ENCODE measurements at regions not wholly inside any gene's neighbourhood (a gene's known extent, or its start where the extent isn't known, plus 50 kb on each side); places are given as distances from the start of the nearest gene placed in this dataset.

DNA sequence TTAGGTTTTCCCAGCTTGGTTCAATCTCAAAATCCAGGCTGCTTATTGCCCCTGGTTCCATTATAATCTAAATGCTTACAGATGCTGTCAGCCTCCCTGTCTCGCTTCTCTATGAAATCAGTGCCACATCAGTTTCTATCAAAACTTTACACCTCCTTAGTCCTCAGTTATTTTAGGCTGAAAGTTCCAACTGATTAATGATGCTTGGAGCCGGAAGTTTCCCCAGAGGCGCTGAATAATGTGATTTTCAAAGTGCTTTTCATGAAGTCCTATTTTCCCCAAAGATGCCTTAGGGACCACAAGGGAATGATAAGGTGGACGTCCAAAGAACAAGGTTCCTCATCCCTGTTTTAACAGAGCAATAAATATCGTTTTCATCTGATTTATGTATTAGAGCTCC, 262.4 kb upstream of the RMST start:
- H3K27me3 ChIP-seq (ENCODE audit: insufficient read depth, insufficient read length) = no peaks in the 10 kb centered on the region
- H3K9me3 ChIP-seq (ENCODE audit: insufficient read depth, low read length) = peaks cover 39% of the 10 kb centered on the region; the same call in 1 of the 2 replicates
- no peak overlapping the region for H3K9ac ChIP-seq (ENCODE audit: insufficient read length, low read depth)
- no peaks in the 10 kb centered on the region for H3K36me3 ChIP-seq (ENCODE audit: insufficient read depth, insufficient read length, low read length)
- no peak for DNase-seq (ENCODE audit: low read depth, low spot score)
- no peaks in the 10 kb centered on the region for H3K4me1 ChIP-seq (ENCODE audit: insufficient read depth, insufficient read length)
- TF ChIP-seq SUZ12 (IDR thresholded peaks at IDR 0.05; ENCODE audit: extremely low read depth, insufficient read depth, insufficient read length) = no peak
- no peak for TF ChIP-seq ZNF274 (IDR thresholded peaks at IDR 0.05; ENCODE audit: low read depth, low read length)
- no peak for TF ChIP-seq YY1 (IDR thresholded peaks at IDR 0.05; ENCODE audit: insufficient read depth, insufficient read length)
- no peak overlapping the region for H3K4me3 ChIP-seq (ENCODE audit: insufficient read length, low read depth)

GRCh38 chr12:97203408-97203807, 259.2 kb upstream of the RMST start:
- Histone ChIP-seq H3K4me1 (ENCODE audit: insufficient read depth, insufficient read length) (no peaks in the 10 kb centered on the region), H3K4me3 (ENCODE audit: insufficient read length, low read depth) (no peak overlapping the region), H3K9me3 (ENCODE audit: insufficient read depth, low read length) (peaks cover 22% of the 10 kb centered on the region; the same call in 1 of the 2 replicates), H3K36me3 (ENCODE audit: insufficient read depth, insufficient read length, low read length) (no peaks in the 10 kb centered on the region), H3K27me3 (ENCODE audit: insufficient read depth, insufficient read length) (no peaks in the 10 kb centered on the region), H3K9ac (ENCODE audit: insufficient read length, low read depth) (no peak overlapping the region)
- no peak for DNase-seq (ENCODE audit: low read depth, low spot score)
- TF ChIP-seq YY1 (IDR thresholded peaks at IDR 0.05; ENCODE audit: insufficient read depth, insufficient read length) (no peak), SUZ12 (IDR thresholded peaks at IDR 0.05; ENCODE audit: extremely low read depth, insufficient read depth, insufficient read length) (no peak), ZNF274 (IDR thresholded peaks at IDR 0.05; ENCODE audit: low read depth, low read length) (no peak)

GRCh38 chr12:97209997-97210396, 252.6 kb upstream of the RMST start:
- no peak for DNase-seq (ENCODE audit: low read depth, low spot score)
- no peaks in the 10 kb centered on the region for H3K9me3 ChIP-seq (ENCODE audit: insufficient read depth, low read length)
- H3K4me3 ChIP-seq (ENCODE audit: insufficient read length, low read depth) = no peak overlapping the region
- H3K9ac ChIP-seq (ENCODE audit: insufficient read length, low read depth) = no peak overlapping the region
- H3K36me3 ChIP-seq (ENCODE audit: insufficient read depth, insufficient read length, low read length) = no peaks in the 10 kb centered on the region
- H3K4me1 ChIP-seq (ENCODE audit: insufficient read depth, insufficient read length) = no peaks in the 10 kb centered on the region
- H3K27me3 ChIP-seq (ENCODE audit: insufficient read depth, insufficient read length) = no peaks in the 10 kb centered on the region
- TF ChIP-seq YY1 (IDR thresholded peaks at IDR 0.05; ENCODE audit: insufficient read depth, insufficient read length) (no peak), SUZ12 (IDR thresholded peaks at IDR 0.05; ENCODE audit: extremely low read depth, insufficient read depth, insufficient read length) (no peak), ZNF274 (IDR thresholded peaks at IDR 0.05; ENCODE audit: low read depth, low read length) (no peak)

GRCh38 chr12:97211416-97211930, 251.1 kb upstream of the RMST start:
- Histone ChIP-seq H3K9me3 (ENCODE audit: insufficient read depth, low read length) (no peaks in the 10 kb centered on the region), H3K27me3 (ENCODE audit: insufficient read depth, insufficient read length) (no peaks in the 10 kb centered on the region), H3K4me3 (ENCODE audit: insufficient read length, low read depth) (no peak overlapping the region), H3K36me3 (ENCODE audit: insufficient read depth, insufficient read length, low read length) (no peaks in the 10 kb centered on the region), H3K4me1 (ENCODE audit: insufficient read depth, insufficient read length) (no peaks in the 10 kb centered on the region), H3K9ac (ENCODE audit: insufficient read length, low read depth) (no peak overlapping the region)
- DNase-seq (ENCODE audit: low read depth, low spot score) = no peak
- TF ChIP-seq ZNF274 (IDR thresholded peaks at IDR 0.05; ENCODE audit: low read depth, low read length) = no peak
- TF ChIP-seq SUZ12 (IDR thresholded peaks at IDR 0.05; ENCODE audit: extremely low read depth, insufficient read depth, insufficient read length) = no peak

GRCh38 chr12:97216848-97217247, 245.8 kb upstream of the RMST start:
- no peak for DNase-seq (ENCODE audit: low read depth, low spot score)
- TF ChIP-seq SUZ12 (IDR thresholded peaks at IDR 0.05; ENCODE audit: extremely low read depth, insufficient read depth, insufficient read length) (no peak), ZNF274 (IDR thresholded peaks at IDR 0.05; ENCODE audit: low read depth, low read length) (no peak), YY1 (IDR thresholded peaks at IDR 0.05; ENCODE audit: insufficient read depth, insufficient read length) (no peak)
- Histone ChIP-seq H3K4me3 (ENCODE audit: insufficient read length, low read depth) (no peak overlapping the region), H3K9me3 (ENCODE audit: insufficient read depth, low read length) (no peaks in the 10 kb centered on the region), H3K27me3 (ENCODE audit: insufficient read depth, insufficient read length) (no peaks in the 10 kb centered on the region), H3K36me3 (ENCODE audit: insufficient read depth, insufficient read length, low read length) (no peaks in the 10 kb centered on the region), H3K4me1 (ENCODE audit: insufficient read depth, insufficient read length) (no peaks in the 10 kb centered on the region), H3K9ac (ENCODE audit: insufficient read length, low read depth) (no peak overlapping the region)

GRCh38 chr12:97222391-97222790, 240.2 kb upstream of the RMST start:
- DNase-seq (ENCODE audit: low read depth, low spot score) = no peak
- TF ChIP-seq ZNF274 (IDR thresholded peaks at IDR 0.05; ENCODE audit: low read depth, low read length) (no peak), YY1 (IDR thresholded peaks at IDR 0.05; ENCODE audit: insufficient read depth, insufficient read length) (no peak), SUZ12 (IDR thresholded peaks at IDR 0.05; ENCODE audit: extremely low read depth, insufficient read depth, insufficient read length) (no peak)
- Histone ChIP-seq H3K36me3 (ENCODE audit: insufficient read depth, insufficient read length, low read length) (no peaks in the 10 kb centered on the region), H3K4me1 (ENCODE audit: insufficient read depth, insufficient read length) (no peaks in the 10 kb centered on the region), H3K4me3 (ENCODE audit: insufficient read length, low read depth) (no peak overlapping the region), H3K27me3 (ENCODE audit: insufficient read depth, insufficient read length) (no peaks in the 10 kb centered on the region), H3K9ac (ENCODE audit: insufficient read length, low read depth) (no peak overlapping the region), H3K9me3 (ENCODE audit: insufficient read depth, low read length) (no peaks in the 10 kb centered on the region)

DNA sequence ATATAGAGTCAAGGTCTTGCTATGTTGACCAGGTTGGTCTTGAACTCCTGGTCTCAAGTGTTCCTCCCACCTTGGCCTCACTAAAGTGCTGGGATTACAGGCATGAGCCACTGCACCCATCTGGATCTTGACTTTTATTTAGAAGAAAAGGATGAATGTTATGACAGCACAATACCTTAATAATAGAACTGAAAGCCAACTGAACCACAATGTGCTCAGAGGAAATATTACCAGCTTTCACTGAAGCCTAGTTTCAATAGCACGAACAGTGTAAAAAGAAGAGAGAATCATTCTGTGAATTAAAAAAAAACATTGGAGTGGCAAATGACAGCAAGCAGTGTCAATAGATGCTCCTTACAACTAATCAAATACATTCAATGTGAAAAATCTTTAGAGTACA, 239.2 kb upstream of the RMST start:
- no peaks in the 10 kb centered on the region for H3K27me3 ChIP-seq (ENCODE audit: insufficient read depth, insufficient read length)
- H3K9me3 ChIP-seq (ENCODE audit: insufficient read depth, low read length) = no peaks in the 10 kb centered on the region
- H3K4me1 ChIP-seq (ENCODE audit: insufficient read depth, insufficient read length) = no peaks in the 10 kb centered on the region
- H3K36me3 ChIP-seq (ENCODE audit: insufficient read depth, insufficient read length, low read length) = no peaks in the 10 kb centered on the region
- TF ChIP-seq YY1 (IDR thresholded peaks at IDR 0.05; ENCODE audit: insufficient read depth, insufficient read length) = no peak
- TF ChIP-seq ZNF274 (IDR thresholded peaks at IDR 0.05; ENCODE audit: low read depth, low read length) = no peak
- no peak for TF ChIP-seq SUZ12 (IDR thresholded peaks at IDR 0.05; ENCODE audit: extremely low read depth, insufficient read depth, insufficient read length)
- no peak overlapping the region for H3K9ac ChIP-seq (ENCODE audit: insufficient read length, low read depth)
- no peak for DNase-seq (ENCODE audit: low read depth, low spot score)
- no peak overlapping the region for H3K4me3 ChIP-seq (ENCODE audit: insufficient read length, low read depth)
